GM12891 (cell line): ENCODE measurements at regions not wholly inside any gene's neighbourhood (a gene's known extent, or its start where the extent isn't known, plus 50 kb on each side); places are given as distances from the start of the nearest gene placed in this dataset.

Experiments
- POLR2A ChIP-seq: IDR thresholded peaks from 2 replicates; pipeline ENCODE4 v1.6.1; 2011; ENCODE audit warnings: low read depth, low read length, control low read depth
- POLR2AphosphoS5 ChIP-seq: IDR thresholded peaks from 2 replicates; pipeline ENCODE4 v1.6.1; 2011; ENCODE audit warnings: low read depth, low read length, control low read depth
- SPI1 ChIP-seq: IDR thresholded peaks from 2 replicates; pipeline ENCODE4 v1.6.1; 2011; ENCODE audit warnings: low read depth, low read length, control low read depth
- TAF1 ChIP-seq: IDR thresholded peaks from 2 replicates; pipeline ENCODE4 v1.6.1; 2011; ENCODE audit warnings: low read depth, low read length, control low read depth

GRCh38 chr10:9654261-9654660 lies 1363.4 kb upstream of the CELF2 start:
- no peak for TF ChIP-seq POLR2A
- no peak for TF ChIP-seq POLR2AphosphoS5
- TF ChIP-seq TAF1 = no peak
- TF ChIP-seq SPI1 = no peak
